CD4-positive, alpha-beta T cell (primary cell): ENCODE measurements at regions not wholly inside any gene's neighbourhood (a gene's known extent, or its start where the extent isn't known, plus 50 kb on each side); places are given as distances from the start of the nearest gene placed in this dataset.

Source experiments
- ATAC-seq: fragments of 200-7000 bp; cut with Tn5 transposase; one replicate; pipeline ENCODE4 v1.10.0; 2022; ENCODE audit warnings: mild to moderate bottlenecking; ENCODE audit not compliant: poor library complexity
- CTCF ChIA-PET: fragments of 350-600 bp; sonication (Branson Sonifier 250); formaldehyde crosslinking; loops from one replicate; lab custom pipeline; 2021; ENCODE audit warnings: antibody characterized with exemption, inconsistent platforms; lab: Charles Lee
- POLR2A ChIA-PET: fragments of 350-600 bp; sonication (Branson Sonifier 250); formaldehyde crosslinking; loops from one replicate; lab custom pipeline; 2021; ENCODE audit warnings: antibody characterized with exemption, inconsistent platforms; lab: Charles Lee
- DNase-seq, 14 experiments: peaks; one replicate each; pipeline ENCODE4 v3.0.0-alpha.2; 2013 to 2020; ENCODE audit warnings: mixed read lengths in 2 of 14
- H3K27ac ChIP-seq, 2 donors: one replicate each; pipeline versions ENCODE4 v1.5.1 to v1.7.0; 2013; ENCODE audit warnings: low read length in 2 of 2, low read depth in 1 of 2, mild to moderate bottlenecking in 1 of 2
- H3K27me3 ChIP-seq, 2 experiments: 1 replicate in 1 of 2; 2 replicates in 1 of 2; pipeline versions ENCODE4 v1.6.1 to v1.7.0; 2013; ENCODE audit warnings: low read length in 2 of 2, control low read depth in 1 of 2, mild to moderate bottlenecking in 1 of 2, moderate library complexity in 1 of 2; ENCODE audit not compliant: insufficient read depth in 2 of 2, control insufficient read depth in 1 of 2
- H3K36me3 ChIP-seq: one replicate; pipeline ENCODE4 v1.6.1; 2013; ENCODE audit warnings: low read length, control low read depth; ENCODE audit not compliant: insufficient read depth
- H3K4me1 ChIP-seq: one replicate; pipeline ENCODE4 v1.6.1; 2013; ENCODE audit warnings: low read length, control low read depth; ENCODE audit not compliant: insufficient read depth
- H3K4me3 ChIP-seq: one replicate; pipeline ENCODE4 v1.5.1; 2013; ENCODE audit warnings: mild to moderate bottlenecking, low read length, moderate library complexity
- H3K9me3 ChIP-seq, 2 experiments: 1 replicate in 1 of 2; 2 replicates in 1 of 2; pipeline versions ENCODE4 v1.6.1 to v1.7.0; 2013; ENCODE audit warnings: low read length in 2 of 2, mild to moderate bottlenecking in 2 of 2, control low read depth in 1 of 2, moderate library complexity in 1 of 2; ENCODE audit not compliant: control insufficient read depth in 1 of 2, insufficient read depth in 1 of 2
- H3K27ac Mint-ChIP-seq: one replicate; pipeline ENCODE4 v1.8.0; 2020; ENCODE audit warnings: mixed read lengths
- H3K27me3 Mint-ChIP-seq: one replicate; pipeline ENCODE4 v1.8.0; 2021; ENCODE audit warnings: mixed read lengths
- H3K36me3 Mint-ChIP-seq: one replicate; pipeline ENCODE4 v1.8.0; 2021; ENCODE audit warnings: low read depth, mixed read lengths
- H3K4me1 Mint-ChIP-seq: one replicate; pipeline ENCODE4 v1.8.0; 2021; ENCODE audit warnings: low read depth, mixed read lengths
- H3K4me3 Mint-ChIP-seq: one replicate; pipeline ENCODE4 v1.8.0; 2020; ENCODE audit warnings: mild to moderate bottlenecking, mixed read lengths
- H3K9me3 Mint-ChIP-seq: one replicate; pipeline ENCODE4 v1.8.0; 2020; ENCODE audit warnings: mixed read lengths
- CTCF ChIP-seq: fragments of 200-600 bp; IDR thresholded peaks from one replicate; pipeline ENCODE4 v1.8.0; 2022; ENCODE audit warnings: antibody characterized with exemption, mild to moderate bottlenecking
- intact Hi-C, 2 experiments: fragments of 100-400 bp; cut with DNase I in 1 of 2; cut with micrococcal nuclease in 1 of 2; formaldehyde crosslinking; loops; one replicate each; pipeline versions ENCODE4 v1.15.1 to v1.9.0; 2023 to 2025; cut with DNase I, micrococcal nuclease

GRCh38 chr2:67689651-67690050 is 292.5 kb downstream of the ETAA1 start:
- TF ChIP-seq CTCF: no peak
- no peak overlapping the region for H3K4me3 Mint-ChIP-seq
- no peak for DNase-seq
- Histone ChIP-seq H3K9me3 (peaks cover 0 to 3% of the 10 kb centered on the region in 2 experiments), H3K4me1 (no peaks in the 10 kb centered on the region), H3K4me3 (no peak overlapping the region), H3K27me3 (no peaks in the 10 kb centered on the region), H3K36me3 (no peaks in the 10 kb centered on the region), H3K27ac (no peak overlapping the region)
- no peak overlapping the region for H3K27ac Mint-ChIP-seq
- H3K27me3 Mint-ChIP-seq: peaks cover 38% of the 10 kb centered on the region
- ChIA-PET CTCF (no interaction called here), POLR2A (no interaction called here)
- H3K9me3 Mint-ChIP-seq: peaks cover 2% of the 10 kb centered on the region
- intact Hi-C loops: no loop called here
- no peaks in the 10 kb centered on the region for H3K36me3 Mint-ChIP-seq
- ATAC-seq: no peak
- H3K4me1 Mint-ChIP-seq: no peaks in the 10 kb centered on the region

- no peak for DNase-seq
- ChIA-PET POLR2A (no interaction called here), CTCF (no interaction called here)
- H3K4me1 Mint-ChIP-seq: no peaks in the 10 kb centered on the region
- peaks cover 2% of the 10 kb centered on the region for H3K9me3 Mint-ChIP-seq
- no peak overlapping the region for H3K4me3 Mint-ChIP-seq
- no peaks in the 10 kb centered on the region for H3K36me3 Mint-ChIP-seq
- intact Hi-C loops: no loop called here
- Histone ChIP-seq H3K4me3 (no peak overlapping the region), H3K36me3 (no peaks in the 10 kb centered on the region), H3K27ac (no peak overlapping the region), H3K9me3 (peaks cover 0 to 4% of the 10 kb centered on the region in 2 experiments), H3K27me3 (no peaks in the 10 kb centered on the region), H3K4me1 (no peaks in the 10 kb centered on the region)
- no peak for TF ChIP-seq CTCF
- no peak for ATAC-seq
- H3K27ac Mint-ChIP-seq: no peak overlapping the region
- H3K27me3 Mint-ChIP-seq: peaks cover 30% of the 10 kb centered on the region
Measured at GRCh38 chr2:67694445-67694844, 297.3 kb downstream of the ETAA1 start.

- H3K36me3 ChIP-seq: no peaks in the 10 kb centered on the region
- POLR2A ChIA-PET: no interaction called here
- no peak overlapping the region for H3K27ac Mint-ChIP-seq
- TF ChIP-seq CTCF: no peak
- H3K9me3 Mint-ChIP-seq: peaks cover 3% of the 10 kb centered on the region
- DNase-seq: no peak
- no peak overlapping the region for H3K27ac ChIP-seq
- no peaks in the 10 kb centered on the region for H3K36me3 Mint-ChIP-seq
- CTCF ChIA-PET: no interaction called here
- H3K27me3 ChIP-seq: no peaks in the 10 kb centered on the region
- no peak for ATAC-seq
- no peaks in the 10 kb centered on the region for H3K4me1 ChIP-seq
- no peak overlapping the region for H3K4me3 ChIP-seq
- H3K4me1 Mint-ChIP-seq: no peaks in the 10 kb centered on the region
- no peaks in the 10 kb centered on the region for H3K27me3 Mint-ChIP-seq
- intact Hi-C loops: no loop called here
- no peak overlapping the region for H3K4me3 Mint-ChIP-seq
- no peaks in the 10 kb centered on the region for H3K9me3 ChIP-seq
Measured at GRCh38 chr2:67701011-67701410, 303.9 kb downstream of the ETAA1 start.
